OCI-LY7 (cell line): ENCODE measurements at regions not wholly inside any gene's neighbourhood (a gene's known extent, or its start where the extent isn't known, plus 50 kb on each side); places are given as distances from the start of the nearest gene placed in this dataset.

Source experiments
- CTCF ChIP-seq: fragments of 200-600 bp; sonication (generic); conservative IDR thresholded peaks from 2 replicates; pipeline ENCODE4 v1.5.1; 2014; ENCODE audit warnings: mild to moderate bottlenecking, antibody characterized with exemption, low read length, moderate library complexity, mixed read lengths
- EZH2phosphoT487 ChIP-seq: fragments of 200-600 bp; sonication (generic); IDR thresholded peaks from 2 replicates; pipeline ENCODE4 v1.6.1; 2018; ENCODE audit warnings: low read depth, borderline replicate concordance, mild to moderate bottlenecking, mixed run types, antibody characterized with exemption, low read length, moderate library complexity, mixed read lengths

DNA sequence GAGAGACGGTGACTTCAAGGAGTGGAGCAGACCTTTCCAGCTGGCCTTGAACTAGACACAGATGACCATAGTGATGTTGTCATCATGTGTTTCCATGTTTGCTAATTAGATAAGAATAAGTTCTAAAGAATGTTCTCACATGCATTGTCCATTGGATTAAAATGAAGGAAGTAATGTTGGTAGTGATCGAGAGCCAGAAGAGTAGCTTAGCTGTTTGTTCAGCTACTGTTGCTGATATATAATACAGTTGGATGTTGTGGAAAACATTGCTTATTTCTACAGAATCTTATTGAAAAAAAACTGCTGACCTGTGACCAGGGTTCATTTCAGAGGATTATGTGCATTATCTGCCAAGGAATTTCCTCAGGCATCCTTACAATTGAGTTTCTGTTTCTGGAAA is 249.1 kb upstream of the POGK start:
- TF ChIP-seq CTCF: no peak
- TF ChIP-seq EZH2phosphoT487: no peak
